ENCODE measurements at regions not wholly inside any gene's neighbourhood (a gene's known extent, or its start where the extent isn't known, plus 50 kb on each side); places are given as distances from the start of the nearest gene placed in this dataset.
"Not testable (repeated sequence)": the region's sequence is repeated elsewhere in the genome, so short reads cannot be mapped to it uniquely, and the experiment has no call there.

- H3K36me3 ChIP-seq (ENCODE audit: control insufficient read depth, insufficient read depth, low read length, severe bottlenecking), result no peaks in the 10 kb centered on the region
- no peaks in the 10 kb centered on the region for H3K27me3 ChIP-seq (replicated peaks; ENCODE audit: control insufficient read depth, insufficient read depth, low read length)
- DNase-seq (ENCODE audit: low read depth), result no peak
- H3K4me1 ChIP-seq (ENCODE audit: control insufficient read depth, insufficient read depth, low read length), result no peaks in the 10 kb centered on the region
- peaks cover 10% of the 10 kb centered on the region for H3K9me3 ChIP-seq (ENCODE audit: control insufficient read depth, low read length)
- H3K4me3 ChIP-seq (ENCODE audit: low read length), result no peak overlapping the region
- H3K9ac ChIP-seq (ENCODE audit: low read length), result no peak overlapping the region
Observed at GRCh38 chrX:113212052-113212451, 371.4 kb upstream of the AMOT start.

GRCh38 chrX:113202601-113203000 lies 362.0 kb upstream of the AMOT start:
- no peak overlapping the region for H3K4me3 ChIP-seq (ENCODE audit: low read length)
- no peaks in the 10 kb centered on the region for H3K27me3 ChIP-seq (replicated peaks; ENCODE audit: control insufficient read depth, insufficient read depth, low read length)
- H3K36me3 ChIP-seq (ENCODE audit: control insufficient read depth, insufficient read depth, low read length, severe bottlenecking), result no peaks in the 10 kb centered on the region
- peaks cover 50% of the 10 kb centered on the region for H3K9me3 ChIP-seq (ENCODE audit: control insufficient read depth, low read length)
- no peak for DNase-seq (ENCODE audit: low read depth)
- no peaks in the 10 kb centered on the region for H3K4me1 ChIP-seq (ENCODE audit: control insufficient read depth, insufficient read depth, low read length)
- no peak overlapping the region for H3K9ac ChIP-seq (ENCODE audit: low read length)

DNA sequence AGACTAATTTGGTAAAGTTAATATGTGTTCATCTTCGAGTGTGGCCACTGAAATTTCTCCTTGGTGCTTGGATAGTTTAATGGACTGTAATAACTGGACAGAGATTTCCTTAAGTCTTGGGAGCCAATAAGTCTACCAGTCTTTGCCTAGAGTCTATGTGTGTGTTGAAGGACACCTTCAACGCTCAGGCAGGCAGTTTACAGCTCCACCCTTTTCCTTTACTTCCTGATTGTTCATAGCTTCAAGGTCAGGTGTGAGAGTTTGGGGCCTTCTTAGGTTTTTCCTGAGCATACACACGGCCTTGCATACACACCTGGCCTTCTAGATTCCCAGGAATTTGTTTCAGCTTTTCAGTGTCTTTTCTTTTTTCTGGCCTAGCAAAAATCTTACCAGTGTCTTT lies 355.3 kb upstream of the AMOT start:
- Histone ChIP-seq H3K36me3 (ENCODE audit: control insufficient read depth, insufficient read depth, low read length, severe bottlenecking) (no peaks in the 10 kb centered on the region), H3K9ac (ENCODE audit: low read length) (no peak overlapping the region), H3K9me3 (ENCODE audit: control insufficient read depth, low read length) (peaks cover 42% of the 10 kb centered on the region), H3K4me3 (ENCODE audit: low read length) (no peak overlapping the region), H3K27me3 (replicated peaks; ENCODE audit: control insufficient read depth, insufficient read depth, low read length) (no peaks in the 10 kb centered on the region), H3K4me1 (ENCODE audit: control insufficient read depth, insufficient read depth, low read length) (no peaks in the 10 kb centered on the region)
- no peak for DNase-seq (ENCODE audit: low read depth)

DNA sequence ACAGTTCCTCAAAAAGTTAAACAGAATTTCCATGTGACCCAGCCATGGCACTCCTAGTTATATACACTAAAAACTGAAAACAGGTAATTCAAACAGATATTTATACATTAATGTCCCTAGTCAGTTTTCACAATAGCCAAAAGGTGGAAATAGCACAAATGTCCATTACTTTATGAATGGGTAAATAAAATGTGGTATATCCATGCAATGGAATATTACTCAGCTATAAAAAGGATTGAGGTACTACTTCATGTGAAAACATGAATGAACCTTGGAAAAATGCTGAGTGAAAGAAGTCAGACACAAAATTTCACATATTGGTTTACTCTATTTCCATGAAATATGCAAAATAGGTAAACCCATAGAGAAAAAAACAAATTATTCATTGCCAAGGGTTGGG lies 351.8 kb upstream of the AMOT start:
- H3K4me1 ChIP-seq (ENCODE audit: control insufficient read depth, insufficient read depth, low read length), result no peaks in the 10 kb centered on the region
- H3K9ac ChIP-seq (ENCODE audit: low read length), result no peak overlapping the region
- no peak overlapping the region for H3K4me3 ChIP-seq (ENCODE audit: low read length)
- H3K36me3 ChIP-seq (ENCODE audit: control insufficient read depth, insufficient read depth, low read length, severe bottlenecking), result no peaks in the 10 kb centered on the region
- no peak for DNase-seq (ENCODE audit: low read depth)
- H3K9me3 ChIP-seq (ENCODE audit: control insufficient read depth, low read length), result peaks cover 25% of the 10 kb centered on the region
- H3K27me3 ChIP-seq (replicated peaks; ENCODE audit: control insufficient read depth, insufficient read depth, low read length), result peaks cover 10% of the 10 kb centered on the region

DNA sequence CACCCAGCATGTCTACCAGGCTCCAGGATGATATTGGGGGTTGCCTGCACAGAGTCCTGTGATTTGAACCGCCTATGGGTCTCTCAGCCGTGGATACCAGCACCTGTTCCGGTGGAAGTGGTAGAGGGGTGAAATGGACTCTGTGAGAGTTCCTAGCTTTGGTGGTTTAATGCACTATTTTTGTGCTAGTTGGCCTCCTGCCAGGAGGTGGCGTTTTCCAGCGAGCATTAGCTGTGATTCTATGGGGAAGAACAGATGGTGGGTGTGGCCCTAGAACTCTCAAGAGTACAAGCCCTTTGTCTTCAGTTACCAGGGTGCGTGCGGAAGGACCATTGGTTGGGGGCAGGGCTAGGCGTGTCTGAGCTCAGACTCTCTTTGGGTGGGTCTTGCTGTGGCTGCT lies 316.9 kb upstream of the AMOT start:
- peaks cover 30% of the 10 kb centered on the region for H3K9me3 ChIP-seq (ENCODE audit: control insufficient read depth, low read length)
- no peak for DNase-seq (ENCODE audit: low read depth)
- H3K4me3 ChIP-seq (ENCODE audit: low read length), result no peak overlapping the region
- no peak overlapping the region for H3K9ac ChIP-seq (ENCODE audit: low read length)
- H3K36me3 ChIP-seq (ENCODE audit: control insufficient read depth, insufficient read depth, low read length, severe bottlenecking), result no peaks in the 10 kb centered on the region
- no peaks in the 10 kb centered on the region for H3K27me3 ChIP-seq (replicated peaks; ENCODE audit: control insufficient read depth, insufficient read depth, low read length)
- no peaks in the 10 kb centered on the region for H3K4me1 ChIP-seq (ENCODE audit: control insufficient read depth, insufficient read depth, low read length)

- DNase-seq (ENCODE audit: low read depth); H3K9ac ChIP-seq (ENCODE audit: low read length); H3K27me3 ChIP-seq (replicated peaks; ENCODE audit: control insufficient read depth, insufficient read depth, low read length); H3K4me3 ChIP-seq (ENCODE audit: low read length); H3K4me1 ChIP-seq (ENCODE audit: control insufficient read depth, insufficient read depth, low read length); H3K36me3 ChIP-seq (ENCODE audit: control insufficient read depth, insufficient read depth, low read length, severe bottlenecking): not testable (repeated sequence)
- H3K9me3 ChIP-seq (ENCODE audit: control insufficient read depth, low read length), result peaks cover 30% of the 10 kb centered on the region
Observed at GRCh38 chrX:113154315-113154714, 313.7 kb upstream of the AMOT start.

- H3K27me3 ChIP-seq (replicated peaks; ENCODE audit: control insufficient read depth, insufficient read depth, low read length), result no peaks in the 10 kb centered on the region
- H3K4me1 ChIP-seq (ENCODE audit: control insufficient read depth, insufficient read depth, low read length), result no peaks in the 10 kb centered on the region
- no peak overlapping the region for H3K9ac ChIP-seq (ENCODE audit: low read length)
- DNase-seq (ENCODE audit: low read depth), result no peak
- H3K4me3 ChIP-seq (ENCODE audit: low read length), result no peak overlapping the region
- H3K36me3 ChIP-seq (ENCODE audit: control insufficient read depth, insufficient read depth, low read length, severe bottlenecking), result no peaks in the 10 kb centered on the region
- peaks cover 12% of the 10 kb centered on the region for H3K9me3 ChIP-seq (ENCODE audit: control insufficient read depth, low read length)
Observed at GRCh38 chrX:113136836-113137235, 296.2 kb upstream of the AMOT start.

- no peaks in the 10 kb centered on the region for H3K4me1 ChIP-seq (ENCODE audit: control insufficient read depth, insufficient read depth, low read length)
- H3K27me3 ChIP-seq (replicated peaks; ENCODE audit: control insufficient read depth, insufficient read depth, low read length), result peaks cover 6% of the 10 kb centered on the region
- no peak overlapping the region for H3K9ac ChIP-seq (ENCODE audit: low read length)
- H3K9me3 ChIP-seq (ENCODE audit: control insufficient read depth, low read length), result peaks cover 22% of the 10 kb centered on the region
- H3K36me3 ChIP-seq (ENCODE audit: control insufficient read depth, insufficient read depth, low read length, severe bottlenecking), result no peaks in the 10 kb centered on the region
- H3K4me3 ChIP-seq (ENCODE audit: low read length), result no peak overlapping the region
- DNase-seq (ENCODE audit: low read depth), result no peak
Observed at GRCh38 chrX:113133316-113133715, 292.7 kb upstream of the AMOT start.

GRCh38 chrX:113124693-113125092 lies 284.1 kb upstream of the AMOT start:
- peaks cover 10% of the 10 kb centered on the region for H3K27me3 ChIP-seq (replicated peaks; ENCODE audit: control insufficient read depth, insufficient read depth, low read length)
- DNase-seq (ENCODE audit: low read depth), result no peak

DNA sequence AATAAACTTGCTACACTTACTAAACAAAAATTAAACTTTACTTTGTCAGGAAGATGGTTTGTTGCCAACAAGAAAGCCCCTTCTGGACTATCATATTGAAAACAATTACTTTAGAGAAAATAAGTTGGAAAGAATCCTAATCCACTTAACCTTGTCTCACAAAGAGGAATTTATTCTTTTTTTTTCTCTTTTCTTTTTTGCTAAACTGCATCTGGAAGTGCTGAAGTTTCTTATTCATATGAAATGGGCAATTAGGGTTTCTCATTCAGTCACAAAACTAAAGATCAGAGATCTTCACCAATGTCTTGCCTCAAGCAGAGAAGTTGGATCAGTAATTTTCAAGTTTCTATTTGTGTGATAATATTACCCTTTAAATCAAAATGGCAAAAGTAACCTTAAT lies 234.9 kb upstream of the AMOT start:
- Histone ChIP-seq H3K9me3 (ENCODE audit: control insufficient read depth, low read length) (no peaks in the 10 kb centered on the region), H3K4me3 (ENCODE audit: low read length) (no peak overlapping the region), H3K27me3 (replicated peaks; ENCODE audit: control insufficient read depth, insufficient read depth, low read length) (peaks cover 7% of the 10 kb centered on the region), H3K36me3 (ENCODE audit: control insufficient read depth, insufficient read depth, low read length, severe bottlenecking) (no peaks in the 10 kb centered on the region), H3K9ac (ENCODE audit: low read length) (no peak overlapping the region), H3K4me1 (ENCODE audit: control insufficient read depth, insufficient read depth, low read length) (no peaks in the 10 kb centered on the region)
- no peak for DNase-seq (ENCODE audit: low read depth)

More at GRCh38 chrX:113124693-113125092, 284.1 kb upstream of the AMOT start:
- Histone ChIP-seq H3K9me3 (ENCODE audit: control insufficient read depth, low read length) (peaks cover 22% of the 10 kb centered on the region), H3K4me1 (ENCODE audit: control insufficient read depth, insufficient read depth, low read length) (no peaks in the 10 kb centered on the region), H3K4me3 (ENCODE audit: low read length) (no peak overlapping the region), H3K9ac (ENCODE audit: low read length) (no peak overlapping the region), H3K36me3 (ENCODE audit: control insufficient read depth, insufficient read depth, low read length, severe bottlenecking) (no peaks in the 10 kb centered on the region)

GRCh38 chrX:113059714-113060113 lies 219.1 kb upstream of the AMOT start:
- H3K9me3 ChIP-seq (ENCODE audit: control insufficient read depth, low read length), result peaks cover 19% of the 10 kb centered on the region
- no peaks in the 10 kb centered on the region for H3K4me1 ChIP-seq (ENCODE audit: control insufficient read depth, insufficient read depth, low read length)
- no peak overlapping the region for H3K9ac ChIP-seq (ENCODE audit: low read length)
- H3K4me3 ChIP-seq (ENCODE audit: low read length), result no peak overlapping the region
- DNase-seq (ENCODE audit: low read depth), result peak; percentile 13
- no peaks in the 10 kb centered on the region for H3K36me3 ChIP-seq (ENCODE audit: control insufficient read depth, insufficient read depth, low read length, severe bottlenecking)
- no peaks in the 10 kb centered on the region for H3K27me3 ChIP-seq (replicated peaks; ENCODE audit: control insufficient read depth, insufficient read depth, low read length)

- Histone ChIP-seq H3K36me3 (ENCODE audit: control insufficient read depth, insufficient read depth, low read length, severe bottlenecking) (no peaks in the 10 kb centered on the region), H3K27me3 (replicated peaks; ENCODE audit: control insufficient read depth, insufficient read depth, low read length) (no peaks in the 10 kb centered on the region), H3K4me1 (ENCODE audit: control insufficient read depth, insufficient read depth, low read length) (no peaks in the 10 kb centered on the region), H3K4me3 (ENCODE audit: low read length) (no peak overlapping the region), H3K9ac (ENCODE audit: low read length) (no peak overlapping the region), H3K9me3 (ENCODE audit: control insufficient read depth, low read length) (peaks cover 15% of the 10 kb centered on the region)
- peak; percentile 29 for DNase-seq (ENCODE audit: low read depth)
Observed at GRCh38 chrX:113058634-113059033, 218.0 kb upstream of the AMOT start.
